GM21723 (cell line): ENCODE measurements at regions not wholly inside any gene's neighbourhood (a gene's known extent, or its start where the extent isn't known, plus 50 kb on each side); places are given as distances from the start of the nearest gene placed in this dataset.
A peak's percentile ranks its signal among the peaks of the same experiment; 100 is the strongest.

Source experiments
- ATAC-seq: cut with Tn5 transposase; IDR thresholded peaks from one replicate; pipeline ENCODE4 v1.9.1; 2021; ENCODE audit warnings: mild to moderate bottlenecking, moderate library complexity; ENCODE audit not compliant: unreplicated experiment

- no peak for ATAC-seq
These were observed 490.9 kb downstream of the SHISA9 start for GRCh38 chr16:13392341-13392740.

- no peak for ATAC-seq
These were observed 492.4 kb downstream of the SHISA9 start for GRCh38 chr16:13393816-13394215.

GRCh38 chr16:13394488-13394887 lies 493.1 kb downstream of the SHISA9 start:
- no peak for ATAC-seq

- ATAC-seq: no peak
These were observed 495.7 kb downstream of the SHISA9 start for GRCh38 chr16:13397126-13397525.

GRCh38 chr16:13401641-13402040 lies 500.2 kb downstream of the SHISA9 start:
- no peak for ATAC-seq

GRCh38 chr16:13402601-13403000 lies 501.2 kb downstream of the SHISA9 start:
- no peak for ATAC-seq

GRCh38 chr16:13403326-13403725 lies 501.9 kb downstream of the SHISA9 start:
- no peak for ATAC-seq

GRCh38 chr16:13414154-13414553 lies 505.8 kb upstream of the ERCC4 start:
- no peak for ATAC-seq

GRCh38 chr16:13419589-13419988 lies 500.4 kb upstream of the ERCC4 start:
- ATAC-seq: no peak

- ATAC-seq: no peak
These were observed 498.2 kb upstream of the ERCC4 start for GRCh38 chr16:13421726-13422125.

- ATAC-seq: no peak
These were observed 494.1 kb upstream of the ERCC4 start for GRCh38 chr16:13425836-13426235.

GRCh38 chr16:13426269-13426668 lies 493.7 kb upstream of the ERCC4 start:
- no peak for ATAC-seq

GRCh38 chr16:13426736-13427135 lies 493.2 kb upstream of the ERCC4 start:
- ATAC-seq: no peak

- no peak for ATAC-seq
These were observed 492.0 kb upstream of the ERCC4 start for GRCh38 chr16:13427943-13428342.

GRCh38 chr16:13429416-13429815 lies 490.5 kb upstream of the ERCC4 start:
- no peak for ATAC-seq

GRCh38 chr16:13435415-13435814 lies 484.5 kb upstream of the ERCC4 start:
- no peak for ATAC-seq

- no peak for ATAC-seq
These were observed 484.0 kb upstream of the ERCC4 start for GRCh38 chr16:13435873-13436474.

GRCh38 chr16:13436641-13437412 lies 483.1 kb upstream of the ERCC4 start:
- ATAC-seq: peak; percentile 60

GRCh38 chr16:13437413-13437795 lies 482.6 kb upstream of the ERCC4 start:
- no peak for ATAC-seq

GRCh38 chr16:13438064-13438463 lies 481.9 kb upstream of the ERCC4 start:
- ATAC-seq: no peak

- ATAC-seq: no peak
These were observed 480.2 kb upstream of the ERCC4 start for GRCh38 chr16:13439766-13440165.

GRCh38 chr16:13441675-13442074 lies 478.3 kb upstream of the ERCC4 start:
- ATAC-seq: peak; percentile 65

GRCh38 chr16:13448346-13448745 lies 471.6 kb upstream of the ERCC4 start:
- no peak for ATAC-seq
